GM23338 (cell line): ENCODE measurements at regions not wholly inside any gene's neighbourhood (a gene's known extent, or its start where the extent isn't known, plus 50 kb on each side); places are given as distances from the start of the nearest gene placed in this dataset.

Experiments
- ATAC-seq: fragments of 200-7000 bp; cut with Tn5 transposase; 3 replicates; pipeline ENCODE4 v1.9.1; 2020
- DNase-seq: peaks from one replicate; pipeline ENCODE4 v3.0.0-alpha.2; 2015; ENCODE audit warnings: low spot score
- H2AFZ ChIP-seq: fragments of 200-600 bp; sonication (generic); 2 replicates; pipeline ENCODE4 v1.8.0; 2016; ENCODE audit warnings: antibody characterized with exemption, mild to moderate bottlenecking, moderate library complexity
- H3F3A ChIP-seq: fragments of 200-600 bp; sonication (generic); replicated peaks from 2 replicates; pipeline ENCODE4 v1.8.0; 2017; ENCODE audit warnings: antibody characterized with exemption, mixed run types, low read depth
- H3K27ac ChIP-seq: fragments of 200-600 bp; sonication (generic); 2 replicates; pipeline ENCODE4 v1.6.1; 2016; ENCODE audit warnings: low read depth
- H3K27me3 ChIP-seq: fragments of 200-600 bp; sonication (generic); 2 replicates; pipeline ENCODE4 v1.8.0; 2016; ENCODE audit warnings: mild to moderate bottlenecking, mixed run types, moderate library complexity; ENCODE audit not compliant: insufficient read depth
- H3K36me3 ChIP-seq: fragments of 200-600 bp; sonication (generic); 2 replicates; pipeline ENCODE4 v1.8.0; 2016; ENCODE audit warnings: mild to moderate bottlenecking; ENCODE audit not compliant: insufficient read depth
- H3K4me1 ChIP-seq: fragments of 200-600 bp; sonication (generic); 2 replicates; pipeline ENCODE4 v1.8.0; 2016; ENCODE audit warnings: mild to moderate bottlenecking, moderate library complexity; ENCODE audit not compliant: insufficient read depth
- H3K4me2 ChIP-seq: fragments of 200-600 bp; sonication (generic); 2 replicates; pipeline ENCODE4 v1.7.1; 2017; ENCODE audit warnings: mixed run types
- H3K4me3 ChIP-seq: fragments of 200-600 bp; sonication (generic); 2 replicates; pipeline ENCODE4 v1.6.1; 2016; ENCODE audit warnings: mixed run types
- H3K79me2 ChIP-seq: fragments of 200-600 bp; sonication (generic); replicated peaks from 2 replicates; pipeline ENCODE4 v1.8.0; 2017; ENCODE audit warnings: mild to moderate bottlenecking; ENCODE audit not compliant: insufficient read depth
- H3K9me2 ChIP-seq: fragments of 200-600 bp; sonication (generic); 2 replicates; pipeline ENCODE4 v1.8.0; 2017; ENCODE audit not compliant: insufficient read depth
- H4K20me1 ChIP-seq: fragments of 200-600 bp; sonication (generic); replicated peaks from 2 replicates; pipeline ENCODE4 v1.8.0; 2017; ENCODE audit warnings: mild to moderate bottlenecking; ENCODE audit not compliant: insufficient read depth
- H3K27ac Mint-ChIP-seq: 2 replicates; pipeline ENCODE4 v1.8.0; 2020; ENCODE audit warnings: inconsistent platforms, mild to moderate bottlenecking, moderate library complexity, mixed read lengths
- H3K27me3 Mint-ChIP-seq: 3 replicates; pipeline ENCODE4 v1.8.0; 2022; ENCODE audit warnings: low read depth, mild to moderate bottlenecking, moderate library complexity, mixed read lengths, inconsistent platforms; ENCODE audit not compliant: insufficient read depth, poor library complexity
- H3K36me3 Mint-ChIP-seq: 3 replicates; pipeline ENCODE4 v1.8.0; 2021; ENCODE audit warnings: low read depth, mild to moderate bottlenecking, inconsistent platforms, moderate library complexity, mixed read lengths
- H3K4me1 Mint-ChIP-seq: 3 replicates; pipeline ENCODE4 v1.8.0; 2020; ENCODE audit warnings: mild to moderate bottlenecking, inconsistent platforms, mixed read lengths
- H3K4me3 Mint-ChIP-seq: 3 replicates; pipeline ENCODE4 v1.8.0; 2021; ENCODE audit warnings: moderate library complexity, mild to moderate bottlenecking, inconsistent platforms, mixed read lengths
- H3K9me3 Mint-ChIP-seq: 3 replicates; pipeline ENCODE4 v1.8.0; 2020; ENCODE audit warnings: moderate library complexity, mild to moderate bottlenecking, inconsistent platforms, mixed read lengths
- EZH2phosphoT487 ChIP-seq: fragments of 200-600 bp; sonication (generic); IDR thresholded peaks from one replicate; pipeline ENCODE4 v1.8.1; 2018; ENCODE audit warnings: antibody characterized with exemption; ENCODE audit not compliant: unreplicated experiment
- JUNB ChIP-seq: IDR thresholded peaks from one replicate; pipeline ENCODE4 v1.6.1; 2016; ENCODE audit warnings: antibody characterized with exemption; ENCODE audit not compliant: unreplicated experiment
- NANOG ChIP-seq: IDR thresholded peaks from 2 replicates; pipeline ENCODE4 v1.6.1; 2016; ENCODE audit warnings: antibody characterized with exemption, borderline replicate concordance
- POLR2AphosphoS5 ChIP-seq: IDR thresholded peaks from 2 replicates; pipeline ENCODE4 v1.6.1; 2016; ENCODE audit warnings: antibody characterized with exemption, low read depth
- STAT1 ChIP-seq: IDR thresholded peaks from one replicate; pipeline ENCODE4 v1.6.1; 2016; ENCODE audit warnings: antibody characterized with exemption; ENCODE audit not compliant: unreplicated experiment
- ZNF114 ChIP-seq: fragments of 250-450 bp; sonication (Bioruptor Pico); IDR thresholded peaks from 2 replicates; pipeline ENCODE4 v1.5.0; 2020; ENCODE audit warnings: mild to moderate bottlenecking, moderate library complexity
- TF ChIP-seq, protein P1 (sequence below): IDR thresholded peaks from 2 replicates; pipeline ENCODE4 v1.6.1; 2016; ENCODE audit warnings: antibody characterized with exemption
- TF ChIP-seq, protein P2 (sequence below): IDR thresholded peaks from one replicate; pipeline ENCODE4 v1.6.1; 2018; ENCODE audit warnings: antibody characterized with exemption; ENCODE audit not compliant: unreplicated experiment
- TF ChIP-seq, protein P3 (sequence below), 2 experiments: fragments of 200-600 bp in 1 of 2; sonication (generic) in 1 of 2; conservative IDR thresholded peaks; 2 replicates each; pipeline versions ENCODE4 v1.5.1 to v1.6.1; 2016 to 2017; ENCODE audit warnings: antibody characterized with exemption in 2 of 2, low read depth in 2 of 2, mild to moderate bottlenecking in 2 of 2, moderate library complexity in 1 of 2

DNA sequence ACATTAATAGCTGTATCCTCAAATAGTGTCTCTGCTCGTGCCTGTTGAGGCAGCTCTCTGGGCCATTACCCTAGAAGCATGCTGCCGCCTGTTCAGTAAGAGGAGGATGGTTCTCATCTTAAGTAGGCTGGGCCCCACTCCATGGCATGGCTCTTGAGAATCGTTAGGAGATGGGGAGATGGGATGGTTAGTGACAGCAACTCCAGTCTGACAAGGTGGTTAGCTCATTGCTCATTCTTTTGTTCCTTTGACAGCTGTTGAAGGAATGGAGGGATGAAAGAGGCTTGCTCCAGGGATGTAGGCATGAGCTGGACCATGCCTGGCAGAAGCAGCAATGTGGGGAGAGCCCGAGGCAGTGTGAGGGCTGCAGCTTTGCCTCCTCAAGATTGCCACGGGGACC is 68.2 kb downstream of the MAP10 start:
- H2AFZ ChIP-seq, result no peak overlapping the region
- H3K27ac Mint-ChIP-seq, result no peak overlapping the region

DNA sequence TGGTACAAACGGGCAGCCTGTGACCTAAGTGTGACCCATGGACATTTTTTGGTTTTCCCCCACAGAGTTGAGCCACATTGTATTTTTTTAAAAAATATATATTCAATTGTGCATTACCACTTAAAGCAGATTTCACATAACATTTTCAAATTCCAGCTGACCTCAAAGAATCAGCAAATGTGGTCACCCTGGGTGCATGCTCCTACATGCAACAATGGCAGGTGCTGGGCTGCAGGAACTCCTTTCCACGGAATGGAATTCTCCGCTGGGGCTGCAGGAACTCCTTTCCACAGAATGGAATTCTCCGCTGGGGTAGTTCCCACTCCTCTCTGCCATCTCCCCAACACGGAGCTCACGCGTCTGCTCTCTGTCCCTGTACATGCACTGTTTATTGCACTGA is 68.7 kb downstream of the MAP10 start:
- Histone ChIP-seq H3K79me2 (no peaks in the 10 kb centered on the region), H4K20me1 (no peaks in the 10 kb centered on the region), H3K4me1 (no peaks in the 10 kb centered on the region), H3K27me3 (no peaks in the 10 kb centered on the region), H2AFZ (no peak overlapping the region), H3F3A (no peaks in the 10 kb centered on the region), H3K9me2 (peaks cover 11% of the 10 kb centered on the region; the same call in 1 of the 2 replicates), H3K36me3 (no peaks in the 10 kb centered on the region), H3K4me2 (no peak overlapping the region), H3K4me3 (no peak overlapping the region), H3K27ac (no peak overlapping the region)
- ATAC-seq (no peak), DNase-seq (no peak)
- no peak overlapping the region for H3K4me3 Mint-ChIP-seq
- H3K27me3 Mint-ChIP-seq, result no peaks in the 10 kb centered on the region
- no peaks in the 10 kb centered on the region for H3K4me1 Mint-ChIP-seq
- H3K36me3 Mint-ChIP-seq, result no peaks in the 10 kb centered on the region
- H3K9me3 Mint-ChIP-seq, result no peaks in the 10 kb centered on the region
- H3K27ac Mint-ChIP-seq, result no peak overlapping the region
- TF ChIP-seq POLR2AphosphoS5, result no peak
- no peak for TF ChIP-seq STAT1
- TF ChIP-seq, protein P1, sequence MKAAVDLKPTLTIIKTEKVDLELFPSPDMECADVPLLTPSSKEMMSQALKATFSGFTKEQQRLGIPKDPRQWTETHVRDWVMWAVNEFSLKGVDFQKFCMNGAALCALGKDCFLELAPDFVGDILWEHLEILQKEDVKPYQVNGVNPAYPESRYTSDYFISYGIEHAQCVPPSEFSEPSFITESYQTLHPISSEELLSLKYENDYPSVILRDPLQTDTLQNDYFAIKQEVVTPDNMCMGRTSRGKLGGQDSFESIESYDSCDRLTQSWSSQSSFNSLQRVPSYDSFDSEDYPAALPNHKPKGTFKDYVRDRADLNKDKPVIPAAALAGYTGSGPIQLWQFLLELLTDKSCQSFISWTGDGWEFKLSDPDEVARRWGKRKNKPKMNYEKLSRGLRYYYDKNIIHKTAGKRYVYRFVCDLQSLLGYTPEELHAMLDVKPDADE, result no peak

More for the DNA sequence above, 68.2 kb downstream of the MAP10 start:
- no peak for ATAC-seq
- Histone ChIP-seq H3K79me2 (no peaks in the 10 kb centered on the region), H3F3A (no peaks in the 10 kb centered on the region), H3K4me3 (no peak overlapping the region), H4K20me1 (no peaks in the 10 kb centered on the region), H3K27me3 (no peaks in the 10 kb centered on the region), H3K4me1 (no peaks in the 10 kb centered on the region), H3K4me2 (no peak overlapping the region), H3K27ac (no peak overlapping the region), H3K9me2 (peaks cover 11% of the 10 kb centered on the region; the same call in 1 of the 2 replicates), H3K36me3 (no peaks in the 10 kb centered on the region)
- Mint-ChIP-seq H3K9me3 (no peaks in the 10 kb centered on the region), H3K36me3 (no peaks in the 10 kb centered on the region), H3K4me1 (no peaks in the 10 kb centered on the region), H3K4me3 (no peak overlapping the region), H3K27me3 (no peaks in the 10 kb centered on the region)
- TF ChIP-seq, protein P2, sequence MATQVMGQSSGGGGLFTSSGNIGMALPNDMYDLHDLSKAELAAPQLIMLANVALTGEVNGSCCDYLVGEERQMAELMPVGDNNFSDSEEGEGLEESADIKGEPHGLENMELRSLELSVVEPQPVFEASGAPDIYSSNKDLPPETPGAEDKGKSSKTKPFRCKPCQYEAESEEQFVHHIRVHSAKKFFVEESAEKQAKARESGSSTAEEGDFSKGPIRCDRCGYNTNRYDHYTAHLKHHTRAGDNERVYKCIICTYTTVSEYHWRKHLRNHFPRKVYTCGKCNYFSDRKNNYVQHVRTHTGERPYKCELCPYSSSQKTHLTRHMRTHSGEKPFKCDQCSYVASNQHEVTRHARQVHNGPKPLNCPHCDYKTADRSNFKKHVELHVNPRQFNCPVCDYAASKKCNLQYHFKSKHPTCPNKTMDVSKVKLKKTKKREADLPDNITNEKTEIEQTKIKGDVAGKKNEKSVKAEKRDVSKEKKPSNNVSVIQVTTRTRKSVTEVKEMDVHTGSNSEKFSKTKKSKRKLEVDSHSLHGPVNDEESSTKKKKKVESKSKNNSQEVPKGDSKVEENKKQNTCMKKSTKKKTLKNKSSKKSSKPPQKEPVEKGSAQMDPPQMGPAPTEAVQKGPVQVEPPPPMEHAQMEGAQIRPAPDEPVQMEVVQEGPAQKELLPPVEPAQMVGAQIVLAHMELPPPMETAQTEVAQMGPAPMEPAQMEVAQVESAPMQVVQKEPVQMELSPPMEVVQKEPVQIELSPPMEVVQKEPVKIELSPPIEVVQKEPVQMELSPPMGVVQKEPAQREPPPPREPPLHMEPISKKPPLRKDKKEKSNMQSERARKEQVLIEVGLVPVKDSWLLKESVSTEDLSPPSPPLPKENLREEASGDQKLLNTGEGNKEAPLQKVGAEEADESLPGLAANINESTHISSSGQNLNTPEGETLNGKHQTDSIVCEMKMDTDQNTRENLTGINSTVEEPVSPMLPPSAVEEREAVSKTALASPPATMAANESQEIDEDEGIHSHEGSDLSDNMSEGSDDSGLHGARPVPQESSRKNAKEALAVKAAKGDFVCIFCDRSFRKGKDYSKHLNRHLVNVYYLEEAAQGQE, result no peak
- TF ChIP-seq EZH2phosphoT487, result no peak
- TF ChIP-seq POLR2AphosphoS5, result no peak
- no peak for TF ChIP-seq NANOG
- TF ChIP-seq, protein P3, sequence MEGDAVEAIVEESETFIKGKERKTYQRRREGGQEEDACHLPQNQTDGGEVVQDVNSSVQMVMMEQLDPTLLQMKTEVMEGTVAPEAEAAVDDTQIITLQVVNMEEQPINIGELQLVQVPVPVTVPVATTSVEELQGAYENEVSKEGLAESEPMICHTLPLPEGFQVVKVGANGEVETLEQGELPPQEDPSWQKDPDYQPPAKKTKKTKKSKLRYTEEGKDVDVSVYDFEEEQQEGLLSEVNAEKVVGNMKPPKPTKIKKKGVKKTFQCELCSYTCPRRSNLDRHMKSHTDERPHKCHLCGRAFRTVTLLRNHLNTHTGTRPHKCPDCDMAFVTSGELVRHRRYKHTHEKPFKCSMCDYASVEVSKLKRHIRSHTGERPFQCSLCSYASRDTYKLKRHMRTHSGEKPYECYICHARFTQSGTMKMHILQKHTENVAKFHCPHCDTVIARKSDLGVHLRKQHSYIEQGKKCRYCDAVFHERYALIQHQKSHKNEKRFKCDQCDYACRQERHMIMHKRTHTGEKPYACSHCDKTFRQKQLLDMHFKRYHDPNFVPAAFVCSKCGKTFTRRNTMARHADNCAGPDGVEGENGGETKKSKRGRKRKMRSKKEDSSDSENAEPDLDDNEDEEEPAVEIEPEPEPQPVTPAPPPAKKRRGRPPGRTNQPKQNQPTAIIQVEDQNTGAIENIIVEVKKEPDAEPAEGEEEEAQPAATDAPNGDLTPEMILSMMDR (conservative IDR thresholded peaks at IDR 0.05; ENCODE audit: low read depth in 2 of 2), result no peak
- no peak for TF ChIP-seq ZNF114 (CRISPR knock-in tag)
- TF ChIP-seq JUNB, result no peak
- no peak for DNase-seq
